OCI-LY7 (cell line): ENCODE measurements at regions not wholly inside any gene's neighbourhood (a gene's known extent, or its start where the extent isn't known, plus 50 kb on each side); places are given as distances from the start of the nearest gene placed in this dataset.
"Not testable (repeated sequence)": the region's sequence is repeated elsewhere in the genome, so short reads cannot be mapped to it uniquely, and the experiment has no call there.

ENCODE experiments used
- BruUV-seq: library from RNA; stranded (reverse); fragments of 400-500 nt; replicated peaks from 2 replicates; lab custom pipeline; 2021; lab: Mats Ljungman, UMichigan
- CTCF ChIA-PET: fragments of 300-600 bp; sonication (Branson Sonifier 250); formaldehyde crosslinking; loops from one replicate; lab custom pipeline; 2022; ENCODE audit warnings: antibody characterized with exemption; ENCODE audit not compliant: unreplicated experiment; lab: Charles Lee
- POLR2A ChIA-PET: fragments of 300-600 bp; sonication (Branson Sonifier 250); formaldehyde crosslinking; loops from one replicate; lab custom pipeline; 2022; ENCODE audit warnings: antibody characterized with exemption; lab: Charles Lee
- DNase-seq: peaks from one replicate; pipeline ENCODE4 v3.0.0-alpha.2; 2015; ENCODE audit warnings: low spot score
- H2AFZ ChIP-seq: fragments of 200-600 bp; sonication (generic), shearing (Covaris generic); 2 replicates; pipeline ENCODE4 v1.6.1; 2014; ENCODE audit warnings: mild to moderate bottlenecking, antibody characterized with exemption, low read length, moderate library complexity
- H3K27ac ChIP-seq: fragments of 200-600 bp; sonication (generic); 2 replicates; pipeline ENCODE4 v1.5.1; 2014; ENCODE audit warnings: mixed run types, low read depth, mild to moderate bottlenecking, moderate library complexity, low read length, inconsistent platforms; ENCODE audit not compliant: poor library complexity, severe bottlenecking
- H3K36me3 ChIP-seq: fragments of 200-600 bp; sonication (generic); 2 replicates; pipeline ENCODE4 v1.6.1; 2014; ENCODE audit warnings: mild to moderate bottlenecking, antibody characterized with exemption, low read length, moderate library complexity, mixed read lengths; ENCODE audit not compliant: insufficient read depth
- H3K4me1 ChIP-seq: fragments of 200-600 bp; sonication (generic); 2 replicates; pipeline ENCODE4 v1.5.1; 2014; ENCODE audit warnings: mild to moderate bottlenecking, low read length; ENCODE audit not compliant: insufficient read depth, poor library complexity, severe bottlenecking
- H3K4me2 ChIP-seq: fragments of 200-600 bp; sonication (generic); 2 replicates; pipeline ENCODE4 v1.6.1; 2014; ENCODE audit warnings: mild to moderate bottlenecking, low read length
- H3K4me3 ChIP-seq: fragments of 200-600 bp; sonication (generic); 2 replicates; pipeline ENCODE4 v1.5.1; 2014; ENCODE audit warnings: mild to moderate bottlenecking, low read depth, low read length; ENCODE audit not compliant: poor library complexity, severe bottlenecking
- H3K79me2 ChIP-seq: fragments of 200-600 bp; sonication (generic); 2 replicates; pipeline ENCODE4 v1.6.1; 2016; ENCODE audit warnings: low read depth, mild to moderate bottlenecking, low read length, moderate library complexity, mixed read lengths; ENCODE audit not compliant: insufficient read depth
- H3K9me2 ChIP-seq: fragments of 200-600 bp; sonication (generic); 2 replicates; pipeline ENCODE4 v1.6.1; 2016; ENCODE audit warnings: mild to moderate bottlenecking, low read length, mixed read lengths; ENCODE audit not compliant: insufficient read depth
- H3K9me3 ChIP-seq: fragments of 200-600 bp; sonication (generic); 2 replicates; pipeline ENCODE4 v1.6.1; 2014; ENCODE audit warnings: mild to moderate bottlenecking, mixed run types, low read length, mixed read lengths
- H4K20me1 ChIP-seq: fragments of 200-600 bp; sonication (generic); 2 replicates; pipeline ENCODE4 v1.6.1; 2014; ENCODE audit warnings: mild to moderate bottlenecking, antibody characterized with exemption, low read length, moderate library complexity, mixed read lengths; ENCODE audit not compliant: insufficient read depth
- EZH2phosphoT487 ChIP-seq: fragments of 200-600 bp; sonication (generic); IDR thresholded peaks from 2 replicates; pipeline ENCODE4 v1.6.1; 2018; ENCODE audit warnings: low read depth, borderline replicate concordance, mild to moderate bottlenecking, mixed run types, antibody characterized with exemption, low read length, moderate library complexity, mixed read lengths
- intact Hi-C: fragments of 100-400 bp; cut with micrococcal nuclease; formaldehyde crosslinking; loops from one replicate; pipeline ENCODE4 v1.10.0; 2022; ENCODE audit not compliant: unreplicated experiment
- TF ChIP-seq, protein P1 (sequence below): fragments of 200-600 bp; sonication (generic); conservative IDR thresholded peaks from 2 replicates; pipeline ENCODE4 v1.5.1; 2014; ENCODE audit warnings: mild to moderate bottlenecking, antibody characterized with exemption, low read length, moderate library complexity, mixed read lengths

DNA sequence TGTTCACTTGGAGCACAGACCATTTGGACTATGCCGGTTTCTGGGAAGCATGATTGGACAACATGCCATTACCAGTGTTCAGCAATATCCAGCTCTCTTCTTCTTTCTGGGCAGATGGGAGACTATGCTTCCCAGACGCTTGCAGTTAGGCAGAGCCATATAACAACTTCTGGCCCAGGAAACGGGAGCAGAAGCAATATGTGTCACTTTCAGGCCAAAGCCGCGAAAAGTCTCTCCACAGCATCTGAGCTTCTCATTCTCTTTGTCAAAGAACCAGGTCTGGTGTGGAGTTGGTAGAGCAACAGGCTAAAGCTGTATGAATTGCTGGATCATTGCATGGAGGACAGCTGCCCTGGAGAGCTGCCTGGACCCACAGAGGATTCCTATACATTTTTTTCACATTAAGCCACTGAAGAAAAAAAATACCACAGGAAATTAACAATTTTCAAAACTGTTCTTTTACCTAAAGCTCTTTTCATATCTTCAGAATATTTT lies 131.4 kb upstream of the FRG1 start:
- Histone ChIP-seq H3K27ac (no peak overlapping the region), H3K4me3 (no peak overlapping the region), H3K9me2 (no peaks in the 10 kb centered on the region), H4K20me1 (no peaks in the 10 kb centered on the region), H3K79me2 (no peaks in the 10 kb centered on the region), H2AFZ (no peak overlapping the region), H3K4me1 (no peaks in the 10 kb centered on the region), H3K4me2 (no peak overlapping the region), H3K36me3 (no peaks in the 10 kb centered on the region), H3K9me3 (no peaks in the 10 kb centered on the region)
- CTCF ChIA-PET: no interaction called here
- intact Hi-C loops: no loop called here
- BruUV-seq: no TSS peak
- no peak for DNase-seq
- POLR2A ChIA-PET: no interaction called here
- TF ChIP-seq, protein P1, sequence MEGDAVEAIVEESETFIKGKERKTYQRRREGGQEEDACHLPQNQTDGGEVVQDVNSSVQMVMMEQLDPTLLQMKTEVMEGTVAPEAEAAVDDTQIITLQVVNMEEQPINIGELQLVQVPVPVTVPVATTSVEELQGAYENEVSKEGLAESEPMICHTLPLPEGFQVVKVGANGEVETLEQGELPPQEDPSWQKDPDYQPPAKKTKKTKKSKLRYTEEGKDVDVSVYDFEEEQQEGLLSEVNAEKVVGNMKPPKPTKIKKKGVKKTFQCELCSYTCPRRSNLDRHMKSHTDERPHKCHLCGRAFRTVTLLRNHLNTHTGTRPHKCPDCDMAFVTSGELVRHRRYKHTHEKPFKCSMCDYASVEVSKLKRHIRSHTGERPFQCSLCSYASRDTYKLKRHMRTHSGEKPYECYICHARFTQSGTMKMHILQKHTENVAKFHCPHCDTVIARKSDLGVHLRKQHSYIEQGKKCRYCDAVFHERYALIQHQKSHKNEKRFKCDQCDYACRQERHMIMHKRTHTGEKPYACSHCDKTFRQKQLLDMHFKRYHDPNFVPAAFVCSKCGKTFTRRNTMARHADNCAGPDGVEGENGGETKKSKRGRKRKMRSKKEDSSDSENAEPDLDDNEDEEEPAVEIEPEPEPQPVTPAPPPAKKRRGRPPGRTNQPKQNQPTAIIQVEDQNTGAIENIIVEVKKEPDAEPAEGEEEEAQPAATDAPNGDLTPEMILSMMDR: no peak
- no peak for TF ChIP-seq EZH2phosphoT487

DNA sequence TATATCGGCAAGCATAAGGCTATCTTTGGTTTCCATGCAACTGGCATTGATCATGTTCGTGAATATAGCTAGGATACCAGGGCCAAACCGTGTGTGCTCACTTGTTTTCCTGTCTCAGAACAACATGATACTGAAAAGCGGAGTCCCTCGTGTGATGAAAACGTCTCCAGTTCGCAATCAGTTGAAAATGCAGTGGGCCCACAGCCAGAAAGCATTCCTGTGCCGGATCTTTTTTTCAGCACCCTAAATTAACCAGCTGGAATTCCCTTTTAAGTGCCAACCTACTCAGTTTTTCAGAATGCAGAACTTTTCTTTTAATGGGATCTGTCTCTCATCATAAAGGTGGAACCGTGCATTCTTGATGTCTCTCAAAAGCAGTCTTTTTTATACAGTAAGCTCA lies 130.8 kb upstream of the FRG1 start:
- no peaks in the 10 kb centered on the region for H3K79me2 ChIP-seq
- no peaks in the 10 kb centered on the region for H4K20me1 ChIP-seq
- POLR2A ChIA-PET: no interaction called here
- intact Hi-C loops: no loop called here
- no peak for TF ChIP-seq EZH2phosphoT487
- TF ChIP-seq, protein P1: no peak
- CTCF ChIA-PET: no interaction called here
- no peak overlapping the region for H3K4me2 ChIP-seq
- no peaks in the 10 kb centered on the region for H3K4me1 ChIP-seq
- no TSS peak for BruUV-seq
- H2AFZ ChIP-seq: no peak overlapping the region
- no peak overlapping the region for H3K4me3 ChIP-seq
- H3K9me2 ChIP-seq: no peaks in the 10 kb centered on the region
- DNase-seq: no peak
- no peaks in the 10 kb centered on the region for H3K9me3 ChIP-seq
- H3K36me3 ChIP-seq: no peaks in the 10 kb centered on the region
- H3K27ac ChIP-seq: no peak overlapping the region

DNA sequence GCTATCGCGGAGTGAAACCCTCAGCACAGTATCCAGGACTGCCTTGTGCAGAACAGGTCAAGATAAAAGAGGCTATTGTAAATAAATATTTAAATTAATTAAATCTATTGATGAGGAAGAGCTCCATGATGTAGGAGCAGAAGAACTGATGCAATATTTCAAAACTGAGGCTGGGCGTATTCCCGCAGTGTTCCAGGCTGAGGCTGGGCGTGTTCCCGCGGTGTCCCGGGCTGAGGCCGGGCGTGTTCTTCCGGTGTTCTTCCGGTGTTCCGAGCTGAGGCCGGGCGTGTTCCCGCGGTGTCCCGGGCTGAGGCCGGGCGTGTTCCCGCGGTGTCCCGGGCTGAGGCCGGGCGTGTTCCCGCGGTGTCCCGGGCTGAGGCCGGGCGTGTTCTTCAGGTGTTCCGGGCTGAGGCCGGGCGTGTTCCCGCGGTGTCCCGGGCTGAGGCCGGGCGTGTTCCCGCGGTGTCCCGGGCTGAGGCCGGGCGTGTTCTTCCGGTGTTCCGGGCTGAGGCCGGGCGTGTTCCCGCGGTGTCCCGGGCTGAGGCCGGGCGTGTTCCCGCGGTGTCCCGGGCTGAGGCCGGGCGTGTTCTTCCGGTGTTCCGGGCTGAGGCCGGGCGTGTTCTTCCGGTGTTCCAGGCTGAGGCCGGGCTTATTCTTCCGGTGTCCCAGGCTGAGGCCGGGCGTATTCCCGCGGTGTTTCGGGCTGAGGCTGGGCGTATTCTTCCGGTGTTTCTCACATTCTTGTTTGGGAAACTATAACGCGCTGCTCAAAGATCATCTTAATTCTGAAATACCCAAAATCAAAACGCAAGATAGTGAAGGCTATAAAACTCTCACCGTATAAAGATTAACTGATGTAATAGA lies 130.1 kb upstream of the FRG1 start:
- CTCF ChIA-PET, H2AFZ ChIP-seq, H3K36me3 ChIP-seq, H3K4me2 ChIP-seq, H3K4me3 ChIP-seq, DNase-seq, H4K20me1 ChIP-seq, BruUV-seq, H3K9me3 ChIP-seq, H3K79me2 ChIP-seq, H3K4me1 ChIP-seq, H3K9me2 ChIP-seq, POLR2A ChIA-PET, intact Hi-C loops, H3K27ac ChIP-seq: not testable (repeated sequence)
